HG02763 (cell line): ENCODE measurements at regions not wholly inside any gene's neighbourhood (a gene's known extent, or its start where the extent isn't known, plus 50 kb on each side); places are given as distances from the start of the nearest gene placed in this dataset.

Experiments used
- ATAC-seq: cut with Tn5 transposase; IDR thresholded peaks from one replicate; pipeline ENCODE4 v1.9.1; 2021; ENCODE audit warnings: mild to moderate bottlenecking, moderate library complexity; ENCODE audit not compliant: unreplicated experiment

GRCh38 chr6:71420693-71421328 lies 132.2 kb downstream of the OGFRL1 start:
- peak; percentile 76 for ATAC-seq

GRCh38 chr6:71421611-71422010 lies 133.0 kb downstream of the OGFRL1 start:
- no peak for ATAC-seq

GRCh38 chr6:71430018-71430417 lies 141.4 kb downstream of the OGFRL1 start:
- no peak for ATAC-seq

GRCh38 chr6:71433441-71433840 lies 144.8 kb downstream of the OGFRL1 start:
- ATAC-seq: no peak

- no peak for ATAC-seq
These were observed 155.6 kb downstream of the OGFRL1 start for GRCh38 chr6:71444222-71444621.

- no peak for ATAC-seq
These were observed 157.4 kb downstream of the OGFRL1 start for GRCh38 chr6:71446057-71446456.

- ATAC-seq: no peak
These were observed 157.9 kb downstream of the OGFRL1 start for GRCh38 chr6:71446470-71446869.

- no peak for ATAC-seq
These were observed 164.2 kb downstream of the OGFRL1 start for GRCh38 chr6:71452697-71453370.

GRCh38 chr6:71453371-71453706 lies 164.7 kb downstream of the OGFRL1 start:
- ATAC-seq: no peak

GRCh38 chr6:71454056-71454455 lies 165.4 kb downstream of the OGFRL1 start:
- no peak for ATAC-seq

GRCh38 chr6:71457929-71458328 lies 169.3 kb downstream of the OGFRL1 start:
- no peak for ATAC-seq

GRCh38 chr6:71459162-71459561 lies 170.6 kb downstream of the OGFRL1 start:
- ATAC-seq: no peak

- no peak for ATAC-seq
These were observed 172.3 kb downstream of the OGFRL1 start for GRCh38 chr6:71460933-71461332.

- ATAC-seq: no peak
These were observed 174.4 kb downstream of the OGFRL1 start for GRCh38 chr6:71463061-71463460.

- ATAC-seq: no peak
These were observed 176.5 kb downstream of the OGFRL1 start for GRCh38 chr6:71465096-71465495.

GRCh38 chr6:71466362-71466761 lies 177.8 kb downstream of the OGFRL1 start:
- ATAC-seq: no peak

- ATAC-seq: no peak
These were observed 179.4 kb downstream of the OGFRL1 start for GRCh38 chr6:71468038-71468437.

GRCh38 chr6:71468841-71469700 lies 180.5 kb downstream of the OGFRL1 start:
- no peak for ATAC-seq

GRCh38 chr6:71471718-71472117 lies 183.1 kb downstream of the OGFRL1 start:
- ATAC-seq: no peak

- ATAC-seq: no peak
These were observed 185.3 kb downstream of the OGFRL1 start for GRCh38 chr6:71473926-71474325.

- ATAC-seq: no peak
These were observed 186.3 kb downstream of the OGFRL1 start for GRCh38 chr6:71474942-71475341.

GRCh38 chr6:71476371-71476770 lies 187.8 kb downstream of the OGFRL1 start:
- no peak for ATAC-seq
